ENCODE measurements at regions not wholly inside any gene's neighbourhood (a gene's known extent, or its start where the extent isn't known, plus 50 kb on each side); places are given as distances from the start of the nearest gene placed in this dataset.

GRCh38 chr6:55058682-55059081, 115.6 kb upstream of the HCRTR2 start:
- Histone ChIP-seq H3K4me2 (ENCODE audit: low read depth, low read length, poor library complexity, severe bottlenecking) (no peak overlapping the region), H4K20me1 (ENCODE audit: insufficient read depth, low read length, poor library complexity, severe bottlenecking) (no peaks in the 10 kb centered on the region), H3K9ac (ENCODE audit: low read depth, low read length, poor library complexity, severe bottlenecking) (no peak overlapping the region), H3K9me3 (ENCODE audit: insufficient read depth, low read depth, low read length) (no peaks in the 10 kb centered on the region), H3K27me3 (ENCODE audit: insufficient read depth, low read length, poor library complexity, severe bottlenecking) (no peaks in the 10 kb centered on the region), H3K9me2 (replicated peaks; ENCODE audit: low read depth, low read length) (no peaks in the 10 kb centered on the region), H3F3A (ENCODE audit: low read depth) (no peaks in the 10 kb centered on the region), H3K36me3 (ENCODE audit: insufficient read depth, low read length) (no peaks in the 10 kb centered on the region), H3K4me3 (ENCODE audit: low read length, poor library complexity, severe bottlenecking) (no peak overlapping the region), H3K79me2 (ENCODE audit: insufficient read depth, low read length) (no peaks in the 10 kb centered on the region), H2AFZ (ENCODE audit: low read length) (no peak overlapping the region), H3K4me1 (ENCODE audit: insufficient read depth, low read length, poor library complexity, severe bottlenecking) (no peaks in the 10 kb centered on the region)
- TF ChIP-seq CTCF (conservative IDR thresholded peaks at IDR 0.05; ENCODE audit: low read length) (no peak), EZH2phosphoT487 (IDR thresholded peaks at IDR 0.05; ENCODE audit: borderline replicate concordance) (no peak)

GRCh38 chr6:55064711-55065420, 109.4 kb upstream of the HCRTR2 start:
- H3K9ac ChIP-seq (ENCODE audit: low read depth, low read length, poor library complexity, severe bottlenecking) = no peak overlapping the region
- no peak for TF ChIP-seq CTCF (conservative IDR thresholded peaks at IDR 0.05; ENCODE audit: low read length)
- no peak for TF ChIP-seq EZH2phosphoT487 (IDR thresholded peaks at IDR 0.05; ENCODE audit: borderline replicate concordance)
- H3K36me3 ChIP-seq (ENCODE audit: insufficient read depth, low read length) = no peaks in the 10 kb centered on the region

GRCh38 chr6:55069132-55069781, 105.1 kb upstream of the HCRTR2 start:
- no peaks in the 10 kb centered on the region for H3F3A ChIP-seq (ENCODE audit: low read depth)
- H3K79me2 ChIP-seq (ENCODE audit: insufficient read depth, low read length) = no peaks in the 10 kb centered on the region
- no peak overlapping the region for H2AFZ ChIP-seq (ENCODE audit: low read length)
- H3K4me3 ChIP-seq (ENCODE audit: low read length, poor library complexity, severe bottlenecking) = no peak overlapping the region
- H3K4me1 ChIP-seq (ENCODE audit: insufficient read depth, low read length, poor library complexity, severe bottlenecking) = no peaks in the 10 kb centered on the region
- H3K4me2 ChIP-seq (ENCODE audit: low read depth, low read length, poor library complexity, severe bottlenecking) = no peak overlapping the region
- no peak overlapping the region for H3K9ac ChIP-seq (ENCODE audit: low read depth, low read length, poor library complexity, severe bottlenecking)
- TF ChIP-seq EZH2phosphoT487 (IDR thresholded peaks at IDR 0.05; ENCODE audit: borderline replicate concordance) = no peak
- TF ChIP-seq CTCF (conservative IDR thresholded peaks at IDR 0.05; ENCODE audit: low read length) = peak; percentile 66
- no peaks in the 10 kb centered on the region for H3K36me3 ChIP-seq (ENCODE audit: insufficient read depth, low read length)
- H3K9me2 ChIP-seq (replicated peaks; ENCODE audit: low read depth, low read length) = no peaks in the 10 kb centered on the region
- H3K27me3 ChIP-seq (ENCODE audit: insufficient read depth, low read length, poor library complexity, severe bottlenecking) = no peaks in the 10 kb centered on the region
- H3K9me3 ChIP-seq (ENCODE audit: insufficient read depth, low read depth, low read length) = no peaks in the 10 kb centered on the region
- H4K20me1 ChIP-seq (ENCODE audit: insufficient read depth, low read length, poor library complexity, severe bottlenecking) = no peaks in the 10 kb centered on the region

More at GRCh38 chr6:55064711-55065420, 109.4 kb upstream of the HCRTR2 start:
- no peak overlapping the region for H3K4me3 ChIP-seq (ENCODE audit: low read length, poor library complexity, severe bottlenecking)
- no peak overlapping the region for H2AFZ ChIP-seq (ENCODE audit: low read length)
- H3K9me3 ChIP-seq (ENCODE audit: insufficient read depth, low read depth, low read length) = no peaks in the 10 kb centered on the region
- no peaks in the 10 kb centered on the region for H3F3A ChIP-seq (ENCODE audit: low read depth)
- no peaks in the 10 kb centered on the region for H3K27me3 ChIP-seq (ENCODE audit: insufficient read depth, low read length, poor library complexity, severe bottlenecking)
- H3K4me2 ChIP-seq (ENCODE audit: low read depth, low read length, poor library complexity, severe bottlenecking) = no peak overlapping the region
- no peaks in the 10 kb centered on the region for H3K9me2 ChIP-seq (replicated peaks; ENCODE audit: low read depth, low read length)
- H3K79me2 ChIP-seq (ENCODE audit: insufficient read depth, low read length) = no peaks in the 10 kb centered on the region
- H4K20me1 ChIP-seq (ENCODE audit: insufficient read depth, low read length, poor library complexity, severe bottlenecking) = no peaks in the 10 kb centered on the region
- H3K4me1 ChIP-seq (ENCODE audit: insufficient read depth, low read length, poor library complexity, severe bottlenecking) = no peaks in the 10 kb centered on the region

Measured in Loucy (cell line).